ENCODE measurements at regions not wholly inside any gene's neighbourhood (a gene's known extent, or its start where the extent isn't known, plus 50 kb on each side); places are given as distances from the start of the nearest gene placed in this dataset.

- DNase-seq (ENCODE audit: low spot score) = no peak
- no peak overlapping the region for H3K4me3 Mint-ChIP-seq (ENCODE audit: unreplicated experiment)
- H3K9me3 Mint-ChIP-seq (ENCODE audit: unreplicated experiment) = no peaks in the 10 kb centered on the region
- TF ChIP-seq, protein P1, sequence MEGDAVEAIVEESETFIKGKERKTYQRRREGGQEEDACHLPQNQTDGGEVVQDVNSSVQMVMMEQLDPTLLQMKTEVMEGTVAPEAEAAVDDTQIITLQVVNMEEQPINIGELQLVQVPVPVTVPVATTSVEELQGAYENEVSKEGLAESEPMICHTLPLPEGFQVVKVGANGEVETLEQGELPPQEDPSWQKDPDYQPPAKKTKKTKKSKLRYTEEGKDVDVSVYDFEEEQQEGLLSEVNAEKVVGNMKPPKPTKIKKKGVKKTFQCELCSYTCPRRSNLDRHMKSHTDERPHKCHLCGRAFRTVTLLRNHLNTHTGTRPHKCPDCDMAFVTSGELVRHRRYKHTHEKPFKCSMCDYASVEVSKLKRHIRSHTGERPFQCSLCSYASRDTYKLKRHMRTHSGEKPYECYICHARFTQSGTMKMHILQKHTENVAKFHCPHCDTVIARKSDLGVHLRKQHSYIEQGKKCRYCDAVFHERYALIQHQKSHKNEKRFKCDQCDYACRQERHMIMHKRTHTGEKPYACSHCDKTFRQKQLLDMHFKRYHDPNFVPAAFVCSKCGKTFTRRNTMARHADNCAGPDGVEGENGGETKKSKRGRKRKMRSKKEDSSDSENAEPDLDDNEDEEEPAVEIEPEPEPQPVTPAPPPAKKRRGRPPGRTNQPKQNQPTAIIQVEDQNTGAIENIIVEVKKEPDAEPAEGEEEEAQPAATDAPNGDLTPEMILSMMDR (IDR thresholded peaks at IDR 0.05; ENCODE audit: unreplicated experiment) = no peak
- H3K4me1 Mint-ChIP-seq (ENCODE audit: unreplicated experiment) = peaks cover 6% of the 10 kb centered on the region
- H3K27ac Mint-ChIP-seq (ENCODE audit: unreplicated experiment) = no peak overlapping the region
- no peaks in the 10 kb centered on the region for H3K36me3 Mint-ChIP-seq (ENCODE audit: low read depth, unreplicated experiment)
- no peaks in the 10 kb centered on the region for H3K27me3 Mint-ChIP-seq (ENCODE audit: unreplicated experiment)
These were observed 261.3 kb downstream of the COX7C start for GRCh38 chr5:86879086-86879485.

DNA sequence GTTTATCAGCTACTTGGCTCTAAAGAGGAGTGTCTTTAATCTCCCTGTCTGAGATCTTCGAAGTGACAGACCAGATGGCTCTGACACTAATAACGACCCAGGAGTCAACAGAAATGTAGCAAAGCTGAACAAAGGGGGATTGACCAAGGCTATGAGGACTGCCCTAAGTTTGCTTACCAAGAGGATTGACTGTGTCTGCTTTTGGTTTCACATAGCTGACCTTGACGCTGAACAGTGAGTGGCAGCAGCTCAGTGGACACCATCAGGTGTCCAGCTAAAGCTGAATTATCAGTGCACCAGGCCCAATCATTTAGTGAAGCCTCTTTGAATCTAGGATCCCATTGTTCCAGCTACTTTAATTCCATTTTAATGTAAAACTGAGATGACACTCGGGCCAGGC, 262.6 kb downstream of the COX7C start:
- H3K9me3 Mint-ChIP-seq (ENCODE audit: unreplicated experiment) = no peaks in the 10 kb centered on the region

DNA sequence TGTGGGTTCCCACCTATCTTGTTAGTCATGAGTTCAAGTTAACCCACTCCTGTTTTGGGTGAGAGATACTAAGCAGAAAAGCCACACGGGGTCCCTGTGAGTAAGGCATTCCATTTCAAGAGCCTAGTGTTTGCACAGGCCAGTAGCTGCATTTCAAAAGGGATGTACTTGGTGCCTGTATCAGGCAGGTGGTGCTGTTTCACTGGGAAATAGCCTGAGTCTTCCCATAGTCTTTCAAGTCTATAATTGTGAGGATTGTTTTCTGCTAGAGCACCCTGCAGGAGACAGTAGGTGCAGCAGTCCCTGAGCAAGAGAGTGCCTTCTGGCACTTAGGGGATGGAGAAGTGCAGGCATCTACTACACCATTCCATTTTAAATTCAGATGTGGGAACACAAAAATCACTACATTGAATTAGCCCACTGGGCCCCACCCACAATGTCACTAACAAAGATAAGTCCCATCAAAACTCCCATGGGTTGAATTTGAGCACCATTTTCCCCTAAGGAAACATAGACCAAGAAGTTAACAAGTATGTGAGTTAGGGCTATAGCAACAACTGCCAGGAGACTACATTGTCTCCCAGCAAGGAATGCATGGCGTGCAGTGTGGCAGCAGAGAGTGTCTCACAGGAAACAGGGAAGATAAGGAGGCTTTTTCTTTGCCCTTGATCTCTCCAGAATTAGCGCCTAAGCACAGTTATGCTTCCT, 263.2 kb downstream of the COX7C start:
- TF ChIP-seq, protein P1 (IDR thresholded peaks at IDR 0.05; ENCODE audit: unreplicated experiment) = peak; percentile 61
- peak; percentile 54 for DNase-seq (ENCODE audit: low spot score)
- no peaks in the 10 kb centered on the region for H3K27me3 Mint-ChIP-seq (ENCODE audit: unreplicated experiment)
- H3K4me1 Mint-ChIP-seq (ENCODE audit: unreplicated experiment) = peaks cover 3% of the 10 kb centered on the region
- H3K27ac Mint-ChIP-seq (ENCODE audit: unreplicated experiment) = no peak overlapping the region
- no peaks in the 10 kb centered on the region for H3K9me3 Mint-ChIP-seq (ENCODE audit: unreplicated experiment)
- no peak overlapping the region for H3K4me3 Mint-ChIP-seq (ENCODE audit: unreplicated experiment)
- H3K36me3 Mint-ChIP-seq (ENCODE audit: low read depth, unreplicated experiment) = no peaks in the 10 kb centered on the region

More for the DNA sequence above, 262.6 kb downstream of the COX7C start:
- Mint-ChIP-seq H3K36me3 (ENCODE audit: low read depth, unreplicated experiment) (no peaks in the 10 kb centered on the region), H3K4me3 (ENCODE audit: unreplicated experiment) (no peak overlapping the region), H3K4me1 (ENCODE audit: unreplicated experiment) (peaks cover 3% of the 10 kb centered on the region), H3K27ac (ENCODE audit: unreplicated experiment) (no peak overlapping the region), H3K27me3 (ENCODE audit: unreplicated experiment) (no peaks in the 10 kb centered on the region)
- no peak for DNase-seq (ENCODE audit: low spot score)
- TF ChIP-seq, protein P1 (IDR thresholded peaks at IDR 0.05; ENCODE audit: unreplicated experiment) = no peak

DNA sequence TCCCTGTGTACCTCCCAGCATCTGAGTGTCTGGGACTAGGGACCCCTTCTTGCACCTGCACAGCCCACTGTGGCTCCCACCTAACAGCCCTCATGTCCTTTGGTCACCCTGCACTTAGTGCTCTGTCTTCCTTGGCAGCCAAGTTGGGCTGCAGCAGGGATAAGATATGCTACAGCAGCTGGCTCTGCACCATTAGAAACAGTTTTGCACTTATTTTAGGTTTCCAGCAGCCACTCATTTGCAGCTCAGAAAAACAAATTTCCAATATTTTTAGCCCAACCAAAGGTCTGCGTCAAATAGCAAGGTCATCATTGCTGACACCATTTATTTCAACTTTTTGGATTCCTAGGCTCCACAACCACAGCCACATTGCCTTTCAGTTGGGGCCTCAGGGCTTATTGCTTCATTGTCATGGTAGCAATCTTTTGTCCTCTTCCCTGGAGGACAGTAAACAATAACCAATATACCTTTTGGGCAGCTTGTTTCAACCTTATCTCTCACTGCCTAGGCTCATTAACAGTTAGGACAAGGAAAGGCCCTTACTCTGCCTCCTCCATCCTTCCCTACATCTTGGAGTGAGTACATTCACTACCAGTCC, 263.9 kb downstream of the COX7C start:
- Mint-ChIP-seq H3K27ac (ENCODE audit: unreplicated experiment) (no peak overlapping the region), H3K4me3 (ENCODE audit: unreplicated experiment) (no peak overlapping the region), H3K27me3 (ENCODE audit: unreplicated experiment) (no peaks in the 10 kb centered on the region), H3K4me1 (ENCODE audit: unreplicated experiment) (peaks cover 3% of the 10 kb centered on the region), H3K36me3 (ENCODE audit: low read depth, unreplicated experiment) (no peaks in the 10 kb centered on the region), H3K9me3 (ENCODE audit: unreplicated experiment) (no peaks in the 10 kb centered on the region)
- TF ChIP-seq, protein P1 (IDR thresholded peaks at IDR 0.05; ENCODE audit: unreplicated experiment) = no peak
- no peak for DNase-seq (ENCODE audit: low spot score)

GRCh38 chr5:86884608-86885007, 266.9 kb downstream of the COX7C start:
- no peaks in the 10 kb centered on the region for H3K9me3 Mint-ChIP-seq (ENCODE audit: unreplicated experiment)
- no peak for DNase-seq (ENCODE audit: low spot score)
- no peak overlapping the region for H3K4me3 Mint-ChIP-seq (ENCODE audit: unreplicated experiment)
- TF ChIP-seq, protein P1 (IDR thresholded peaks at IDR 0.05; ENCODE audit: unreplicated experiment) = no peak
- peaks cover 3% of the 10 kb centered on the region for H3K4me1 Mint-ChIP-seq (ENCODE audit: unreplicated experiment)
- no peak overlapping the region for H3K27ac Mint-ChIP-seq (ENCODE audit: unreplicated experiment)
- no peaks in the 10 kb centered on the region for H3K36me3 Mint-ChIP-seq (ENCODE audit: low read depth, unreplicated experiment)
- no peaks in the 10 kb centered on the region for H3K27me3 Mint-ChIP-seq (ENCODE audit: unreplicated experiment)

All from endothelial cell (in vitro differentiated cells).